Brain microvascular endothelial cell (primary cell): ENCODE measurements at regions not wholly inside any gene's neighbourhood (a gene's known extent, or its start where the extent isn't known, plus 50 kb on each side); places are given as distances from the start of the nearest gene placed in this dataset.
"Not testable (repeated sequence)": the region's sequence is repeated elsewhere in the genome, so short reads cannot be mapped to it uniquely, and the experiment has no call there.

ENCODE experiments used
- DNase-seq: peaks from one replicate; pipeline ENCODE4 v3.0.0-alpha.2; 2020
- H3K27ac ChIP-seq: fragments of 250-450 bp; sonication (Bioruptor Pico); 2 replicates; pipeline ENCODE4 v1.5.1; 2020; ENCODE audit warnings: mild to moderate bottlenecking, moderate library complexity
- H3K27me3 ChIP-seq: fragments of 250-450 bp; sonication (Bioruptor Pico); replicated peaks from 2 replicates; pipeline ENCODE4 v1.5.1; 2020; ENCODE audit warnings: mild to moderate bottlenecking
- H3K36me3 ChIP-seq: fragments of 250-450 bp; sonication (Bioruptor Pico); replicated peaks from 2 replicates; pipeline ENCODE4 v1.5.1; 2020; ENCODE audit warnings: mild to moderate bottlenecking
- H3K4me3 ChIP-seq: 2 replicates; pipeline ENCODE4 v1.5.1; 2011; ENCODE audit warnings: low read depth, mild to moderate bottlenecking, control low read depth, low read length, moderate library complexity
- CTCF ChIP-seq: IDR thresholded peaks from 2 replicates; pipeline ENCODE4 v1.5.1; 2011; ENCODE audit warnings: low read depth, mild to moderate bottlenecking, moderate library complexity, low read length, control low read depth, inconsistent platforms; ENCODE audit errors: missing control alignments
- in situ Hi-C: cut with HindIII; loops from 2 replicates; pipeline ENCODE4 v1.10.0; 2017; ENCODE audit warnings: low sequenced_read_pairs, low pct_ligation_motif_present

- DNase-seq, result no peak
- in situ Hi-C loops, result no loop called here
- Histone ChIP-seq H3K36me3 (no peaks in the 10 kb centered on the region), H3K4me3 (no peak overlapping the region), H3K27ac (no peak overlapping the region), H3K27me3 (no peaks in the 10 kb centered on the region)
- no peak for TF ChIP-seq CTCF
Measured at GRCh38 chr6:167235421-167236238, 55.5 kb upstream of the UNC93A start.

- H3K36me3 ChIP-seq, result no peaks in the 10 kb centered on the region
- DNase-seq, result no peak
- no peak overlapping the region for H3K27ac ChIP-seq
- in situ Hi-C loops, result no loop called here
- TF ChIP-seq CTCF, result no peak
- no peaks in the 10 kb centered on the region for H3K27me3 ChIP-seq
- H3K4me3 ChIP-seq, result no peak overlapping the region
Measured at GRCh38 chr6:167236239-167236571, 54.9 kb upstream of the UNC93A start.

GRCh38 chr6:167237438-167238145 lies 53.5 kb upstream of the UNC93A start:
- no peak for DNase-seq
- H3K36me3 ChIP-seq, result no peaks in the 10 kb centered on the region
- H3K27ac ChIP-seq, result no peak overlapping the region
- in situ Hi-C loops, result no loop called here
- TF ChIP-seq CTCF, result no peak
- no peaks in the 10 kb centered on the region for H3K27me3 ChIP-seq
- no peak overlapping the region for H3K4me3 ChIP-seq

GRCh38 chr6:167238146-167238693 lies 52.9 kb upstream of the UNC93A start:
- no peak for DNase-seq
- in situ Hi-C loops, result no loop called here

GRCh38 chr6:167238694-167239467 lies 52.2 kb upstream of the UNC93A start:
- TF ChIP-seq CTCF, result no peak
- no peak overlapping the region for H3K4me3 ChIP-seq
- no peak for DNase-seq
- no peaks in the 10 kb centered on the region for H3K27me3 ChIP-seq
- no peak overlapping the region for H3K27ac ChIP-seq
- no peaks in the 10 kb centered on the region for H3K36me3 ChIP-seq
- in situ Hi-C loops, result no loop called here

More at GRCh38 chr6:167238146-167238693, 52.9 kb upstream of the UNC93A start:
- Histone ChIP-seq H3K4me3 (no peak overlapping the region), H3K36me3 (no peaks in the 10 kb centered on the region), H3K27me3 (no peaks in the 10 kb centered on the region), H3K27ac (no peak overlapping the region)
- no peak for TF ChIP-seq CTCF

- H3K4me3 ChIP-seq, H3K27me3 ChIP-seq, H3K27ac ChIP-seq, in situ Hi-C loops, H3K36me3 ChIP-seq, DNase-seq: not testable (repeated sequence)
Measured at GRCh38 chr6:167239470-167239869, 51.6 kb upstream of the UNC93A start.
